HG03442 (cell line): ENCODE measurements at regions not wholly inside any gene's neighbourhood (a gene's known extent, or its start where the extent isn't known, plus 50 kb on each side); places are given as distances from the start of the nearest gene placed in this dataset.
"Not testable (repeated sequence)": the region's sequence is repeated elsewhere in the genome, so short reads cannot be mapped to it uniquely, and the experiment has no call there.

Source experiments
- ATAC-seq: cut with Tn5 transposase; IDR thresholded peaks from one replicate; pipeline ENCODE4 v1.9.1; 2021; ENCODE audit warnings: mild to moderate bottlenecking, moderate library complexity; ENCODE audit not compliant: unreplicated experiment

- ATAC-seq: no peak
Observed at GRCh38 chr6:115310156-115310555, 750.5 kb downstream of the FRK start.

- no peak for ATAC-seq
Observed at GRCh38 chr6:115302731-115303130, 758.0 kb downstream of the FRK start.

- ATAC-seq: no peak
Observed at GRCh38 chr6:115287467-115287866, 773.2 kb downstream of the FRK start.

- ATAC-seq: no peak
Observed at GRCh38 chr6:115276881-115277565, 783.7 kb downstream of the FRK start.

- ATAC-seq: no peak
Observed at GRCh38 chr6:115272311-115272710, 788.4 kb downstream of the FRK start.

GRCh38 chr6:115271434-115271833 lies 789.3 kb downstream of the FRK start:
- no peak for ATAC-seq

GRCh38 chr6:115270953-115271352 lies 789.7 kb downstream of the FRK start:
- ATAC-seq: no peak

GRCh38 chr6:115241373-115241772 lies 819.3 kb downstream of the FRK start:
- no peak for ATAC-seq

GRCh38 chr6:115221198-115221597 lies 839.5 kb downstream of the FRK start:
- no peak for ATAC-seq

GRCh38 chr6:115220551-115221159 lies 840.0 kb downstream of the FRK start:
- no peak for ATAC-seq

- ATAC-seq: no peak
Observed at GRCh38 chr6:115219645-115220044, 841.0 kb downstream of the FRK start.

GRCh38 chr6:115216835-115217234 lies 843.9 kb downstream of the FRK start:
- no peak for ATAC-seq

GRCh38 chr6:115214283-115214682 lies 846.4 kb downstream of the FRK start:
- ATAC-seq: no peak

- no peak for ATAC-seq
Observed at GRCh38 chr6:115203381-115203780, 857.3 kb downstream of the FRK start.

- ATAC-seq: no peak
Observed at GRCh38 chr6:115194981-115195638, 852.3 kb upstream of the HS3ST5 start.

GRCh38 chr6:115191989-115192388 lies 849.2 kb upstream of the HS3ST5 start:
- no peak for ATAC-seq

GRCh38 chr6:115190534-115190933 lies 847.7 kb upstream of the HS3ST5 start:
- no peak for ATAC-seq

GRCh38 chr6:115175456-115175855 lies 832.6 kb upstream of the HS3ST5 start:
- not testable (repeated sequence) for ATAC-seq

- ATAC-seq: not testable (repeated sequence)
Observed at GRCh38 chr6:115165912-115166311, 823.1 kb upstream of the HS3ST5 start.

- no peak for ATAC-seq
Observed at GRCh38 chr6:115159733-115160132, 816.9 kb upstream of the HS3ST5 start.

GRCh38 chr6:115137910-115138309 lies 795.1 kb upstream of the HS3ST5 start:
- no peak for ATAC-seq

GRCh38 chr6:115133790-115134189 lies 791.0 kb upstream of the HS3ST5 start:
- ATAC-seq: no peak
